ENCODE measurements at regions not wholly inside any gene's neighbourhood (a gene's known extent, or its start where the extent isn't known, plus 50 kb on each side); places are given as distances from the start of the nearest gene placed in this dataset.

GRCh38 chrX:69082753-69083150, 82.5 kb downstream of the PJA1 start:
- TF ChIP-seq EZH2 (optimal IDR thresholded peaks at IDR 0.05; ENCODE audit: low read depth, low read length): no peak
- TF ChIP-seq CTCF (IDR thresholded peaks at IDR 0.05; ENCODE audit: low read length): no peak
- no peak for TF ChIP-seq EZH2phosphoT487 (IDR thresholded peaks at IDR 0.05; ENCODE audit: low read length)

All from MM.1S (cell line).